ENCODE measurements at regions not wholly inside any gene's neighbourhood (a gene's known extent, or its start where the extent isn't known, plus 50 kb on each side); places are given as distances from the start of the nearest gene placed in this dataset.

GRCh38 chr14:30211326-30211725 lies 283.7 kb upstream of the PRKD1 start:
- no peak for TF ChIP-seq POLR2A (IDR thresholded peaks at IDR 0.05)
- no peak for TF ChIP-seq CTCF (IDR thresholded peaks at IDR 0.05)
